Right kidney (tissue), 1 donor: ENCODE measurements at regions not wholly inside any gene's neighbourhood (a gene's known extent, or its start where the extent isn't known, plus 50 kb on each side); places are given as distances from the start of the nearest gene placed in this dataset.
A peak's percentile ranks its signal among the peaks of the same experiment; 100 is the strongest.
"Not testable (repeated sequence)": the region's sequence is repeated elsewhere in the genome, so short reads cannot be mapped to it uniquely, and the experiment has no call there.

Source experiments
- DNase-seq: peaks from one replicate; pipeline ENCODE4 v3.0.0-alpha.2; 2016

DNA sequence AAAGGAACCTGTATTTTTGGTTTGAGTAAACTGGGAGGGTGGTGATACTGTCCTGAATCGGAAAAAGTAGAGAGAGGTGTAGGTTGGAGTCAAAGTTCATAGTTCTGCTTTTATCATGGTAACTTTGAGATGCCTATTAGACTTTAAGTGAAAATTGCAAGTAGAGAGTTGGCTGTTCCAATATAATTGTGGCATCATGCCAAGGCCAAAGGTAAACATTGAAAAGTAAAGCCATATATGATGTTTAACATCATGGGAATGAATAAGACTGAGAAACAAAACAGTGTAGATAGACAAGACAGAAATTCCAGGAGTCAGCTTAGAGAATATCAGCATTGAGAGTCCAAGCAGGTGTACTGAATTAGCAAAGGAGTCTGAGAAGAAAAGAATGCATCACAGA is 570.9 kb downstream of the HTR7 start:
- no peak for DNase-seq

DNA sequence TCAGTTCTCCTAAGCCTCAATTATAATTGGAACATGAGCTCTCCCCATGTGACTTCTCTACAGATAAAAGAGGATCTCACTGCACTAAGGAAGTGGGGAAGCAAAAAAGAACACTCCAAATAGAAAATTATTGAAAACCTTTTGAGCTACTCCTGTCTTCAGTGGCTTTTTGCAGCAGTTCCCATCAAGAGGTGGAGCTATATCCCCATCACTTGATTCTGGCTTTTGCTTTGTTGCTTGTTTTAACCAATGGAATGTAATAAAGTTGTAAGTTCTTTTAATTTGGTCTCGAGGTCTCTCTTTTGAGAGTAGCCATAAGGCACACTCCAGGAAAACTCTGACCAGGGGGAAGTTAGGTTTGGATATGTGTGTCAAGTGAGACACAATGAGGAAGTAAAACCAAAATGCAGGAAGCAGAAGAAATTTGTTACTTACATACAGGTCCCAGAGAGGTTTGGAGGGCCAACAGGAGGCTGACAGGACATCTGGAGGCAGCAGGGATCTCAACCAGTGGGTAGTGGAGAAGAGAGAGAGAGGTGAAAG is 569.4 kb downstream of the HTR7 start:
- DNase-seq, result peak; percentile 21

- DNase-seq, result no peak
These were observed 568.8 kb downstream of the HTR7 start for GRCh38 chr10:90289037-90289436.

DNA sequence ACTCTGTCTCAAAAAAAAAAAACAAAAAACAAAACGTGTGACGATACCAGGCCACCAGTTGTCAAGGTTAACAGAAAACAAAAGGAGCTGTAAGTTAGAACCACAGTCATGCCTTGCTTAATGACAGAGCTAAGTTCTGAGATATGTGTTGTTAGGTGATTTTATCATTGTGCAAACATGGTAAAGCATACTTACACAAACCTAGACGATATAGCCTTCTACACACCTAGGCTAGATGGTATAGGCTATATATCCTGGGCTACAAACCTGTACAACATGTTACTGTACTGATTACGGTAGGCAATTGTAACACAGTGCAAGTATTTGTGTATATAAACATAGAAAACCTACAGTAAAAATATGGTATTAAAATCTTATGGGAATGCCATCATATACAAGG is 564.2 kb downstream of the HTR7 start:
- DNase-seq, result no peak

- DNase-seq, result not testable (repeated sequence)
These were observed 562.9 kb downstream of the HTR7 start for GRCh38 chr10:90294821-90295540.

DNA sequence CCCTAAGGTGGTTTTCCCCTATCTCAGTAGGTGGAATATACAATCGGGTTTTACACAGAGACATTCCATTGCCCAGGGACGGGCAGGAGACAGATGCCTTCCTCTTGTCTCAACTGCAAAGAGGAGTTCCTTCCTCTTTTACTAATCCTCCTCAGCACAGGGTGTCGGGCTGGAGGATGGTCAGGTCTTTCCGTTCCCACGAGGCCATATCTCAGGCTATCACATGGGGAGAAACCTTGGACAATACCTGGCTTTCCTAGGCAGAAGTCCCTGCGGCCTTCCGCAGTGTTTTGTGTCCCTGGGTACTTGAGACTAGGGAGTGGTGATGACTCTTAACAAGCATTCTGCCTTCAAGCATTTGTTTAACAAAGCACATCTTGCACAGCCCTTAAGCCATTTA is 555.8 kb downstream of the HTR7 start:
- DNase-seq, result not testable (repeated sequence)

DNA sequence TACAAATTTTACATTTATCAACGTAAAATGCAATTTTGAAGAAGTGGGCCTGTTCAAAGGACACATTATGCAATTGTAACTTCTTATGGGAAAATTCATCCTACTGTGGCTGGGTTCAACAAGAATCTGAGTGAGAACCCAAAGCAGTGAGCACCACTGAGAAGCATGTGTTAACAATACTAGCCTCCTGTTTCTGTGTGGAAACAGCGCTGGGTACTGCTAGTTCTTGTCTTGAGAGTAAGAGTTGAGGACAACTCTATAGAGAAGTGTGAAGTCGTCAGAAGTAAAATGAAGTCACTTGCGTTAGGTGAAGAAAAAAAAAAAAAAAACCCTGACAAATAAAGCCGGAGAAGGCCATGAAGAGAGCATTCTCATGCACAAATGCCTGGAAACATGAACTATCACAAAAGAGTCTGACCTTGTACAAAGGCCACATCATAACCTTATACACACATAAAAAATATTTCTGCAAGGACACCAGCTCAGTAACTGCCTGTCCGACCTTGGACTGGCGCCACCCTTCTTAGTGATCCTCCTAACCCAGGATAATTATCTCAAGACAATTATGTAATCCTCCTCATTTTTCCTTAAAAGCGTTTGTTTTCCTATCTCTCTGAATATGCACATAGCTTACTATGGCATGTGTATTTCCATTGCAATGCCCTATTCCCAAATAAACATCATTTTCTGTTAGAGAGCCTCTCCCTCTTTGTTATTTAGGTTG is 554.9 kb downstream of the HTR7 start:
- DNase-seq, result no peak

DNA sequence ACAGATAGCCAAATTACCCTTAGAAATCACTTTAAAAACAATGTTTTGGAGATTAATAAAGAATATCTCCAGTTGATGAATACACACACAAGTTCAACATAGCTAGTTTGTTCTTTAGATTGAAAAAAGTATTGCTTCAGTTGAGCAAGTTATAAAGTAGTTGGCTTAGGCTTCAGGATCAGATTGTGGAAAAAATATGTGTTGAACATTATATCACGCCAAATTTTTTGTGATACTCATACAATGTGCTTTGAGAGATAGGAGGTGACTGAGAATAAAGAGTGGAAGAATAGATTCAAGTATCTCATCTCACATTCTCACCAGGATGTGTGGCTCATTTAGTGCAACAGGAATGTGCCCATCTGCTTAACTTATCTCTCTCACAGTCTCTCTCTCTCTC is 553.3 kb downstream of the HTR7 start:
- no peak for DNase-seq

- DNase-seq, result no peak
These were observed 551.7 kb downstream of the HTR7 start for GRCh38 chr10:90306187-90306586.

DNA sequence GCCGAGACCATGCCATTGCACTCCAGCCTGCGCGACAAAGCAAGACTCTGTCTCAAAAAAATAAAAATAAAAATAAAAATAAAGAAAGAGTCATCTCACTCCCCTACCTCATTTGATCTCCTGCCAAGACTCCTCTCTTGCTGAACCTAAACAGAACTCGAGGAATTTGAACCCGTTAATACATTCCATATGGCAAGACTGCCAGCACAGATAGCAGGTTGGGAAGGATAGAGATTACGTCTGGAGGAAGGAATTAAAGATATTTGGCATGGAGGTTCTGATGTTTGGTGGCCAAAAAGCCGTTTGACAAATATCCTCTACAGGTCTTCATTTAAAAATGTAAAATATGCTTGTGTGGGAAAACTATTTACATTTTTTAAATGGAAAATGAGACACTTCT is 549.6 kb downstream of the HTR7 start:
- DNase-seq, result no peak

DNA sequence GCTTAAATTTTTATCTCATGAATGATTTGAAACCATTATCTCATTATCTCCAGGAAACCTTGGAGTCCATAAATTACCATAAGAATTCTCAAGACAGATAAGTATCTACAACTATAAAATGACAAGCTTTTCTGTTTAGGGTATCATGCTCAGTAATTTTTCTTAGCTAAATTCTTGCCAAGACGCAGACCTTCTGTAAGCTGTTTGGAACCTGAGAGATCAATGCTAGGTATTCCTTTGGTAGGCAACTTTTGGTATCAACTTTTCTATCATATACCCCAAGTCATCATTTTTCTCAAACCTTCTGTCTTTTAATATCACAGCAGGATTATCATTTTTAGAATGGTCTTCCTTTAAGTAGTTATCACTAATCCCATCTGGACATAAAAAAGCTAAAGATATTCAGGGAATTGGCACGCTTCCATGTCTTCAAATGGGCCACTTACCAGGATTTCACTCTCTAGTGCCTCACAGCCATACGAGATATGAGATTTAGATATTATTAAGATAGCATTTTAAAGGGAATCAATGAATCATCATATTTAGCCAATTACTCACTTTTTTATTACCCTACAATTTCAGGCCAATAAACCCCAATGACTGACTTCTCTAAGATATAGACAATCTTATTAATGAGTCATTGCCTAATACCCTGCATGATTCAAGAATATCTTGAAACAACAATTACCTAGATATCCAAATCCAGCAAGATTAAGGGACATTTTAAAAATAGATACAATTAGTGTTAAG is 544.1 kb downstream of the HTR7 start:
- no peak for DNase-seq

GRCh38 chr10:90314718-90315117 is 543.1 kb downstream of the HTR7 start:
- no peak for DNase-seq

DNA sequence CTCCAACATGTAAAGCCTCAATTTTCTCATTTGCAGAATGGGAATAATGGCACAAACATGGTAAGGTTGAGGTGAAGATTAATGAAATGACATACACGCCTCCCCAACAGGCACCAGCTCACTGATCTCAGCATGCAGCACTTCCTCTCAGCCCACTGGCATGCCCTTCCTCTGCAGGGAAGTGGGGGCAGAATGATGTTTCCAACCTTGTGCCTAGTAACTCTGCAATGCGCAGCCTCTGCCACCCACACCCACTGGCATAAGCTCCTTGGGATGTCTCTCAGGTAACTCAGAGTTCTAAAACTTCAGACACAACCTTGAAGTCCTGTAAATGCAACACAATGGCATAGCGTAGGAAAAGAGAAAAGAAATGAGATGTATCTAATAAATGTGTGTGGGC is 540.7 kb downstream of the HTR7 start:
- DNase-seq, result no peak

DNA sequence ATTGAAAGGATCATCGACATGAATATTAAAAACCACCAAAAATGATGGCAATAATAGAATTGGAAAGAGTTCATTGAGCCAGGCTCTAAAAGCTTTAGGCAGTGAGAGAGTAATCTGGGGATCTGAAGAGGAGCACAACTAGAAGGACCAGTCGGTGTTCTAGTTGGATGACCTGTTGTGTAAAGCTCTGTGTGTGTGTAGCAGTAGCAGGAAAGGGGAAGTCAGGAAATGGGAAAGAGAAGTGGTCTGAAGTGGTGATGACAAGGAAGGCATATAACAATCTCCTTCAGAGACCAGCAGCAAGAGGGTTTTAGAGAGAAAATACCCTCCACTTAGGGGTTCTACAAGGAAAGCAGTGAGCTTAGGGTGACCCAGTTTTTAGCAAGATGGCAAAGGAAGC is 539.2 kb downstream of the HTR7 start:
- no peak for DNase-seq

DNA sequence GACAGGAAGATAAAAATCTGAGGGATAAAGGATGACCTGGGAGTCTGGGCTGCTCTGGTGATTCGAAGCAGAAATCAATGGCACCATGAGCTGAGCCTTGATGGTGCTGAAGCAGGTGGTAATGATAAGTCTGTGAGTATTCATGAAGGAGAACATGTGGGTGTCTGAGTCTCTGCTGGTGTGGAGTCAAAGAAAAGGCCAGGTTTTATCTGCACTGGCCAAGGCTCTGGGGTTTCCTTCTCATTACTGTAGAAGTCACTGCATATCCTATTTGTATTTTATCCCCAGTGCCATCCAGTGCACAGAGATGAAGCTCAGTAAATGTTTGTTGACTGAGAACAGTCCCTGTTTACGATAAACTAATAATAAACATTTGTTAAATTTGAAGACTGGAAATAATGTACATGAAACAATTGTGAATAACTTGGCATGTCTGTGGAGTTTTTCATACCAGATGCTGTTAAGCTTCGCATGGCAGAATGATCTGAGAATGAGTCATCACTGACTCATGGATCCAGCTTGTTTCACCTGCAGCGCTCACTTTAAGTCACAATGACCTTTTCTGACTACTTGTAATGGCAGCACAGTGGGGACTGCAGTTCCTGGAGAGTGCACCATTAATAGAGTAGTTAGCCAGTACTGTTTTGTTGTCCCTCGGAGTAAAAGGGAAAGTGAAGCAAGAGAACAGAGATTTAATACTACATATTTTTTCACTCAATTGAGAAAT is 538.5 kb downstream of the HTR7 start:
- DNase-seq, result no peak

- DNase-seq, result no peak
These were observed 536.6 kb downstream of the HTR7 start for GRCh38 chr10:90321132-90321816.

DNA sequence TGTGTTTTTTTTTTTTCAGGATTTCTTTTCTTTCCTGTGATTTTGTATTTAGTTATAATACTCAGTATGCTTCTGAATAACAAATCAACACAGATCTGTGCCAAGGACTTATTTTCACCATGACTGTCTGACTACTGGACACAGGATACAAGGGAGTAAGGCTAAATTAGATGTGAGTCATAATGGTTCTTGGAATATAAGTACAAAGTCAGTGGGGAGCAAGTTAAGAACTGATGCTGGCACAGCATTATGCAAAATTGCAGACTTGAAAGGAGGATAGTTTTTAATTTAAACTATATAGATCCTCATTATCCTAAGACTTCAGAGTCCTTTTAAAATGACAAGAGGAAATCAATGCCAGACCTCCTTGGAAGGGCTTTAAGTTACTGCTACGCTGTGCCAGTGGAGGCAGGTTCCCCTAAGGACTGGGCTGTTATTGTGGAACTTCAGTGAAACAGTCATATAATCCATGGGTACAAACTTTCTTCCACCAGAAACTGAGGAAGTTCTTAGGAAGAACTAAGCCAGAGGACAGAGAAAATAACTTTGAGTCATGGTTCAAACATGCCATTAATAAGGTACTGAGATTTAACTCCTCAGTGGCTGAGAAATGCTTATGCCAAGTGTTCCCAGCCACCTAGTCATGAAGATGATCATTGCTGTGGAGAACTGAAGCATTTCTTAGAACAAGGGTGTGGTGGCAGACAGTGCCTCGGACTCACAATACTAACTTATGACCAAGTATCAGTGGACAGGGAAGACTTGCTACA is 531.2 kb downstream of the HTR7 start:
- DNase-seq, result no peak

DNA sequence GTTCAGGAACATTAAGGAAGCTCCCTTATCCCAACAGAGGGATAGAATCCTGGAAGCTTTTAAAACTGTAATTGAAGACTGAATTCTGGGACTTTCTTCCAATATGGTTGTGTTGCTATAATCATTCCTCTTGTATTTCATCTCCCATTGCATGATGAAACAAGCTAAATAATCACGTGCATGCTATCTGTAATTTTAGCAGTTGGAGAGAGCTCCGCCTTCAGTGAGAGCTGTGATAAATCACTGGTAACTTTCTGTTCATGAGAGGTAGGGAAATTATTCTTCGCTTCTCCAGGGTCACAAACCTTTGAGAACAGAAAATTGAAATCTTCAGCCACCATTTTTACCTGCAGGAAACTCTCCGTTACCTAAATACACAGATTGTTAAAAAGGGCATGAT is 530.2 kb downstream of the HTR7 start:
- no peak for DNase-seq

GRCh38 chr10:90328459-90328858 is 529.4 kb downstream of the HTR7 start:
- DNase-seq, result no peak

DNA sequence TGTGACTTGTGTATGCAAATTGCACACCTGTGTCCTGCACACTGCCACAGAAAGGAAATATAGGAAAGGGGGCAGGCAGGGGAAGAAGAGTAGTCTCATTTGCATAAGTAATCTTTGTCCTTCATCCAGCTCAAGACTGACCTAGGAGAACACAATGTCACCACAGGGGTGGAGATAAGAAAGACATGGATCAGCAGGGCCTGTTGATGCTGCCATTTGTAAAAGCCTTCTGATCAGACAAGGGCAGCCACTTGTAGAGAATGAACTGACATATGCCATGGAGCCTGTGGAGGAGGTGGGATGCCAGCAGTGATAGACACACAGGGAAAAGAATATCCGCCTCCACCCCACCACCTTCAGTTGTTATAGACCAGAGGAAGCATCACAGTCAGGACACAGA is 528.9 kb downstream of the HTR7 start:
- no peak for DNase-seq

DNA sequence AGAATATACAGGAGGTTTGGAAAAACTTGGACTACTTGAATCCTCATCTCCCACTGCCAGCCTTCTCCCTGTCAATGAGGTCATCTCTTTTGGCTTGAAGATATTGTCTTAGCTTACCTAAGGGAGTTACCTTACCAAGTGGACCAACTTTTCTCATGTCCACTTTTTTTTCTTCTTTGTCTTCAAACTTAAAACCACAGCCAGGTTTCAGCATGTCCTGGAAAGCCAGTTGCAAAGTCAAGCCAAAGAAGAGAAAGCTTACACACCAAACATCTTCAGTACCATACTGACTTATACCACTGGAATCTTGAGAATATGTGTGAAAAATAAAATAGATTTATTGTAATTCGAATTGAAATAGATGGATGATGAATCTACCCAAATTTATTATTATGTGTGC is 520.5 kb downstream of the HTR7 start:
- no peak for DNase-seq
